GM12878 (cell line): ENCODE measurements at regions not wholly inside any gene's neighbourhood (a gene's known extent, or its start where the extent isn't known, plus 50 kb on each side); places are given as distances from the start of the nearest gene placed in this dataset.

Source experiments
- CHD1 ChIP-seq: IDR thresholded peaks from 2 replicates; pipeline ENCODE4 v1.6.1; 2012; ENCODE audit warnings: low read depth, low read length, improper control_type of control experiment
- CHD4 ChIP-seq: fragments of 200-600 bp; sonication (generic); IDR thresholded peaks from 2 replicates; pipeline ENCODE4 v1.6.1; 2016; ENCODE audit warnings: mild to moderate bottlenecking
- CTCF ChIP-seq, 3 experiments: IDR thresholded peaks in 2 of 3; conservative IDR thresholded peaks in 1 of 3; 2 replicates each; pipeline ENCODE4 v1.5.1; 2011; ENCODE audit warnings: low read depth in 3 of 3, low read length in 3 of 3, mild to moderate bottlenecking in 3 of 3, control low read depth in 2 of 3, moderate library complexity in 2 of 3, inconsistent platforms in 1 of 3, mixed read lengths in 1 of 3; ENCODE audit not compliant: control insufficient read depth in 2 of 3, insufficient read depth in 1 of 3; ENCODE audit errors: extremely low read depth in 1 of 3
- MAX ChIP-seq: IDR thresholded peaks from 2 replicates; pipeline ENCODE4 v1.6.1; 2012; ENCODE audit warnings: low read depth, low read length, improper control_type of control experiment
- POLR2A ChIP-seq: IDR thresholded peaks from 2 replicates; pipeline ENCODE4 v1.6.1; 2011; ENCODE audit warnings: low read depth, mild to moderate bottlenecking, low read length
- REST ChIP-seq: IDR thresholded peaks from 2 replicates; pipeline ENCODE4 v1.6.1; 2012; ENCODE audit warnings: mild to moderate bottlenecking, low read depth, low read length
- TARDBP ChIP-seq: IDR thresholded peaks from 2 replicates; pipeline ENCODE4 v1.6.1; 2016; ENCODE audit warnings: borderline replicate concordance
- ZNF207 ChIP-seq: fragments of 450-650 bp; IDR thresholded peaks from 2 replicates; pipeline ENCODE4 v1.6.1; 2014; ENCODE audit warnings: antibody characterized with exemption, mild to moderate bottlenecking, borderline replicate concordance

- no peak for TF ChIP-seq MAX
- TF ChIP-seq REST, result no peak
- no peak for TF ChIP-seq ZNF207
- TF ChIP-seq CTCF (IDR thresholded peaks at IDR 0.05 in 2 of 3, conservative IDR thresholded peaks at IDR 0.05 in 1 of 3; ENCODE audit: control insufficient read depth in 2 of 3, extremely low read depth in 1 of 3, insufficient read depth in 1 of 3, low read depth in 3 of 3, low read length in 3 of 3), result no peak
- no peak for TF ChIP-seq CHD1
- TF ChIP-seq CHD4, result no peak
- TF ChIP-seq TARDBP, result no peak
- no peak for TF ChIP-seq POLR2A
Measured at GRCh38 chr2:15863089-15863488, 77.3 kb upstream of the MYCN start.
